ENCODE measurements at regions not wholly inside any gene's neighbourhood (a gene's known extent, or its start where the extent isn't known, plus 50 kb on each side); places are given as distances from the start of the nearest gene placed in this dataset.

DNA sequence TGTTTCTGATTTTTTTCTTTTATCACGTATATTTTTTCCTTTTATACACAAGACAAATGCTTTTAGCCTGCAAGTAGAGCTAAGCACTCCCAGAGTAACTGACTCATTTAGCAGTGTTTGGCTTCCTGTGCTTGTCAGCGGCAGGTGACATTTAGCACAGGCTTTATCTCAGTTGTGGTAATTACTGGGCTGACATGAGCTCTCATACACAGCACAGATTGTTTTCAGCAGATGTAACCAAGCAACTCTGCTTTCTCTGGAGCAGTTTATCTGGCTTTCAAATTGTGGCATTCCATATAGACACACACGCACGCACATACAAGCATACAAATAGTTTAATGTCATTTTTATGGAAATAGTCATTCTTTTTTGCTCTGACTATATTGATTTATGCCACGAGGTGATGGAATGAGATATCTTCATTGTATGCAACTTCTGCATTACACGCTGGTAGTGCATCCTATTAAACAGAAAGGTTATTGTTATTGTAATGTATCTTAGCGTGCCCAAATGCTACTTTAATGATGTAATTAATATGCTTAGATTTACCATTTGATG is 379.0 kb upstream of the GRAMD2B start:
- no peak overlapping the region for H3K27ac Mint-ChIP-seq
- no peak overlapping the region for H3K9ac ChIP-seq (ENCODE audit: extremely low read depth, low read length, poor library complexity, severe bottlenecking)
- no peaks in the 10 kb centered on the region for H3K27me3 ChIP-seq (ENCODE audit: control insufficient read depth, insufficient read depth, low read length, poor library complexity, severe bottlenecking)
- peaks cover 7% of the 10 kb centered on the region for H3K4me1 ChIP-seq (ENCODE audit: control insufficient read depth, insufficient read depth, low read length)
- peaks cover 29% of the 10 kb centered on the region for H3K4me1 Mint-ChIP-seq
- H3K9me3 Mint-ChIP-seq = no peaks in the 10 kb centered on the region
- DNase-seq = no peak
- H3K27me3 Mint-ChIP-seq (ENCODE audit: insufficient read depth) = no peaks in the 10 kb centered on the region
- H3K4me3 Mint-ChIP-seq = no peak overlapping the region
- H3K36me3 Mint-ChIP-seq (ENCODE audit: low read depth) = no peaks in the 10 kb centered on the region
- H3K36me3 ChIP-seq (ENCODE audit: control insufficient read depth, insufficient read depth, low read length) = no peaks in the 10 kb centered on the region
- WGBS, 2 experiments (ENCODE audit: insufficient coverage in 1 of 2, insufficient read length in 1 of 2) = 72 to 84% methylated on average over 4 to 7 of the region's 7 CpGs
- no peaks in the 10 kb centered on the region for H3K9me3 ChIP-seq (ENCODE audit: control insufficient read depth, low read length)
- H3K27ac ChIP-seq (ENCODE audit: low read depth, low read length) = peak overlapping the region; percentile 73
- TF ChIP-seq, protein P1, sequence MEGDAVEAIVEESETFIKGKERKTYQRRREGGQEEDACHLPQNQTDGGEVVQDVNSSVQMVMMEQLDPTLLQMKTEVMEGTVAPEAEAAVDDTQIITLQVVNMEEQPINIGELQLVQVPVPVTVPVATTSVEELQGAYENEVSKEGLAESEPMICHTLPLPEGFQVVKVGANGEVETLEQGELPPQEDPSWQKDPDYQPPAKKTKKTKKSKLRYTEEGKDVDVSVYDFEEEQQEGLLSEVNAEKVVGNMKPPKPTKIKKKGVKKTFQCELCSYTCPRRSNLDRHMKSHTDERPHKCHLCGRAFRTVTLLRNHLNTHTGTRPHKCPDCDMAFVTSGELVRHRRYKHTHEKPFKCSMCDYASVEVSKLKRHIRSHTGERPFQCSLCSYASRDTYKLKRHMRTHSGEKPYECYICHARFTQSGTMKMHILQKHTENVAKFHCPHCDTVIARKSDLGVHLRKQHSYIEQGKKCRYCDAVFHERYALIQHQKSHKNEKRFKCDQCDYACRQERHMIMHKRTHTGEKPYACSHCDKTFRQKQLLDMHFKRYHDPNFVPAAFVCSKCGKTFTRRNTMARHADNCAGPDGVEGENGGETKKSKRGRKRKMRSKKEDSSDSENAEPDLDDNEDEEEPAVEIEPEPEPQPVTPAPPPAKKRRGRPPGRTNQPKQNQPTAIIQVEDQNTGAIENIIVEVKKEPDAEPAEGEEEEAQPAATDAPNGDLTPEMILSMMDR (conservative IDR thresholded peaks at IDR 0.05) = no peak
- no peak overlapping the region for H3K4me3 ChIP-seq (ENCODE audit: low read length)

- no peak for DNase-seq
- Mint-ChIP-seq H3K27me3 (ENCODE audit: insufficient read depth) (no peaks in the 10 kb centered on the region), H3K36me3 (ENCODE audit: low read depth) (no peaks in the 10 kb centered on the region), H3K4me1 (peaks cover 29% of the 10 kb centered on the region), H3K4me3 (no peak overlapping the region), H3K9me3 (no peaks in the 10 kb centered on the region), H3K27ac (no peak overlapping the region)
- H3K4me1 ChIP-seq (ENCODE audit: control insufficient read depth, insufficient read depth, low read length) = peaks cover 7% of the 10 kb centered on the region
- H3K36me3 ChIP-seq (ENCODE audit: control insufficient read depth, insufficient read depth, low read length) = no peaks in the 10 kb centered on the region
- H3K9ac ChIP-seq (ENCODE audit: extremely low read depth, low read length, poor library complexity, severe bottlenecking) = no peak overlapping the region
- no peaks in the 10 kb centered on the region for H3K27me3 ChIP-seq (ENCODE audit: control insufficient read depth, insufficient read depth, low read length, poor library complexity, severe bottlenecking)
- no peak overlapping the region for H3K27ac ChIP-seq (ENCODE audit: low read depth, low read length)
- TF ChIP-seq, protein P1 (conservative IDR thresholded peaks at IDR 0.05) = no peak
- 92 to 97% methylated on average over 2 to 3 of the region's 3 CpGs for WGBS, 2 experiments (ENCODE audit: insufficient coverage in 1 of 2, insufficient read length in 1 of 2)
- H3K4me3 ChIP-seq (ENCODE audit: low read length) = no peak overlapping the region
- no peaks in the 10 kb centered on the region for H3K9me3 ChIP-seq (ENCODE audit: control insufficient read depth, low read length)
Observed at GRCh38 chr5:126044931-126045565, 378.2 kb upstream of the GRAMD2B start.

DNA sequence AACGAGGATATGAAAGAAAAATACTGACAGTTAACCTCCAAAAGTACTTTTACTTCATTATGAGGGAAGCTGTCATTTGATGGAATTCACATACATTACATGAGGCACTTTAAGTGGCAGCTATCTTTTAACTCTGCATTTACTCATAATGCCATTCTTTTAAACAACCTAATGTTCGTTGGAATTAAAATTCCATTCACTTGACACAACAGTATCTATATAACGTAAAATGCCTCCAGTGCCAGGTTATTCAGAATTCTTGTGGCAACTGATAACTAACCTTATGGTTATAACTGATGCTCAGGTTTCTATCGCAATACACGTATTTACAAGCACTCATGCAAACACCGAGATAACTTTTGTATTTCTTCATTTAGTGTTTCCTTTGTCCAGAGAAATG is 376.9 kb upstream of the GRAMD2B start:
- Mint-ChIP-seq H3K36me3 (ENCODE audit: low read depth) (no peaks in the 10 kb centered on the region), H3K4me1 (peaks cover 29% of the 10 kb centered on the region), H3K27me3 (ENCODE audit: insufficient read depth) (no peaks in the 10 kb centered on the region), H3K27ac (no peak overlapping the region), H3K4me3 (no peak overlapping the region), H3K9me3 (no peaks in the 10 kb centered on the region)
- H3K27ac ChIP-seq (ENCODE audit: low read depth, low read length) = no peak overlapping the region
- H3K4me3 ChIP-seq (ENCODE audit: low read length) = no peak overlapping the region
- 87 to 93% methylated on average over 5 to 6 of the region's 6 CpGs for WGBS, 2 experiments (ENCODE audit: insufficient coverage in 1 of 2, insufficient read length in 1 of 2)
- no peaks in the 10 kb centered on the region for H3K27me3 ChIP-seq (ENCODE audit: control insufficient read depth, insufficient read depth, low read length, poor library complexity, severe bottlenecking)
- peaks cover 7% of the 10 kb centered on the region for H3K4me1 ChIP-seq (ENCODE audit: control insufficient read depth, insufficient read depth, low read length)
- H3K36me3 ChIP-seq (ENCODE audit: control insufficient read depth, insufficient read depth, low read length) = no peaks in the 10 kb centered on the region
- H3K9me3 ChIP-seq (ENCODE audit: control insufficient read depth, low read length) = no peaks in the 10 kb centered on the region
- DNase-seq = no peak
- H3K9ac ChIP-seq (ENCODE audit: extremely low read depth, low read length, poor library complexity, severe bottlenecking) = no peak overlapping the region
- TF ChIP-seq, protein P1 (conservative IDR thresholded peaks at IDR 0.05) = no peak
